ENCODE measurements at regions not wholly inside any gene's neighbourhood (a gene's known extent, or its start where the extent isn't known, plus 50 kb on each side); places are given as distances from the start of the nearest gene placed in this dataset.

DNA sequence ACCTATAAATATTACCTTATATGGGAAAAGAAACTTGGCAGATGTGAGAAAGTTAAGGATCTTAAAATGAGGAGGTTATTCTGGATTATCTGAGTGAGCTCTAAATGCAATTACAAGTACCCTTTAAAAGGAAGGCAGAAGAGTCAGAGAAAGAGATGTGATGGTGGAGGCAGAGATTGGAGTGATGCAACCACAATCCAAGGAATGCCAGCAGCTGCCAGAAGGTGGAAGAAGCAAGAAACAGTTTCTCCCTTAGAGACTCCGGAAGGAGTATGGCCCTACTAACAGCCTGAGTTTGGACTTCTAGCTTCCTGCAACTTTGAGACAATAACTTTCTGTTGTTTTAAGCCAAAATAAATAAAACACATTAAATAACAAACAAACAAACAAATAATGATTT lies 108.7 kb upstream of the PRLR start:
- DNase-seq: no peak
- in situ Hi-C loops (cut with HindIII; ENCODE audit: low pct_ligation_motif_present, low pct_unique_long_range_greater_than_20kb, low sequenced_read_pairs): no loop called here

- in situ Hi-C loops (cut with HindIII; ENCODE audit: low pct_ligation_motif_present, low pct_unique_long_range_greater_than_20kb, low sequenced_read_pairs): no loop called here
- no peak for DNase-seq
Observed at GRCh38 chr5:35338157-35338453, 107.8 kb upstream of the PRLR start.

GRCh38 chr5:35337340-35338156 lies 107.3 kb upstream of the PRLR start:
- in situ Hi-C loops (cut with HindIII; ENCODE audit: low pct_ligation_motif_present, low pct_unique_long_range_greater_than_20kb, low sequenced_read_pairs): no loop called here
- DNase-seq: no peak

- no peak for DNase-seq
- in situ Hi-C loops (cut with HindIII; ENCODE audit: low pct_ligation_motif_present, low pct_unique_long_range_greater_than_20kb, low sequenced_read_pairs): no loop called here
Observed at GRCh38 chr5:35336230-35336629, 105.9 kb upstream of the PRLR start.

- in situ Hi-C loops (cut with HindIII; ENCODE audit: low pct_ligation_motif_present, low pct_unique_long_range_greater_than_20kb, low sequenced_read_pairs): no loop called here
Observed at GRCh38 chr5:35335752-35336151, 105.5 kb upstream of the PRLR start.

GRCh38 chr5:35333366-35333765 lies 103.1 kb upstream of the PRLR start:
- in situ Hi-C loops (cut with HindIII; ENCODE audit: low pct_ligation_motif_present, low pct_unique_long_range_greater_than_20kb, low sequenced_read_pairs): no loop called here
- no peak for DNase-seq

More at GRCh38 chr5:35335752-35336151, 105.5 kb upstream of the PRLR start:
- DNase-seq: no peak

DNA sequence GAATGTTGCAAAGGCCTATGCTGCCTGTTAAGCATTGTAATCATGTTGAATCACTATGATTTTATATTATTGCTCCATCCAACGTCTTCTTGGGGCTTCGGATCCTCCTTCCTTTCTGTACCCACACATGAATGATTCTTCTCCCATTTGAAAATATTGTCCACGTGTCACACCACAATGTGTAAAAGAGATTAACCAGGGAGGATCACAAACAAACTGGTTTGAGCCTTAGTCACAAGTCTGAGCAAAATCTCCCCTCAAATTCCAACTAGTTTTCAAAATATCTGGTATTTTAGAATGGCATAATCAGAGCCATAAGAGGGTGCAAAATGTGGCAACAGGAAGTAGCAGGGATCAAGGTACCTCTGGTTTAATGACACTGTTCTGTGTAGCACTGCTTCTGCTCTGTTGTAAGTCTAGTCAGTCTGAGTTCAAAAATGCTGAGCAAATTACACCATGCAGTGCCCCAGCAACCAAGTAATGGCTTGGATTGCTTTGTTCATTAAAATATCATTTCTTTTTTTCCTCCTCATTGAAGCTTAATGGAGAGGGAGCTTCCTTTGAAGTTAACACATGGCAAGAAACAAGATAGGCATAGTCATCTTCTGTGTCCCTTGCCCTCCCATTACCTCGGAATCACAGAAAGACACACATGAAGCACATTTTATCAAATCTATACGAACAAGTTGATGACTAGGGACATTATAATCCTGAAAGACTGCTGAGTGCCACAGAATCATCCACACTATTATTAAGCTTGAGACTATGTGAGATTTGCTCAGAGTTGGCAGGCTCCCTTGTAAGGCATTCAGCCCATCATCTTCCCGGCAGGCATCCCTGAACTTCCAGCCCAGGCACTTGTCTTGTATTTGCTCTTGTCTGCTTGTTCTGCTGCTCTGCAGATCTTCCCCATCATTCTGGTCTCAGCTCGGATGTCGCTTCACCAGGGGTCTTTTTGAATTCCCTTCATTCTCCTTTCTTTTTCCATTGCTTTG lies 102.0 kb upstream of the PRLR start:
- in situ Hi-C loops (cut with HindIII; ENCODE audit: low pct_ligation_motif_present, low pct_unique_long_range_greater_than_20kb, low sequenced_read_pairs): no loop called here
- no peak for DNase-seq

- no peak for DNase-seq
- in situ Hi-C loops (cut with HindIII; ENCODE audit: low pct_ligation_motif_present, low pct_unique_long_range_greater_than_20kb, low sequenced_read_pairs): no loop called here
Observed at GRCh38 chr5:35325836-35326235, 95.5 kb upstream of the PRLR start.

DNA sequence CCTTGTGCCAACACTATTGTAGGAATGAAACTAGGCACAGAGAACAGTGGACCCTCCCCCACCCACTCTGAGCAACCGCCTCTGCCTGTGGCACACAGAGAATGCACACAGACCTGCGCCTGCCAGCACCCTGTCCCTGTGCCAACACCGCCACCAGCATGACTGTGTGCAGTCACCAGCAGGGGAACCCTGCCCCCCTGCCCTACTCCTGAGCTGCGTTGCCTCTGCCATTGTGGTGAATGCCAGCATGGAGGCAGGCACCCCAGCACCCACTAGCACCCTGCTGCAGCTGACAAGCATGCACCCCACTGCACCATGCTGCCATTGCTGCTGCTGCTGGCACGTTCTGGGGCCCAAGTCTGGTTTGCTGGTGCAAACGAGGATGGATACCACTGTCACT lies 94.4 kb upstream of the PRLR start:
- DNase-seq: no peak
- in situ Hi-C loops (cut with HindIII; ENCODE audit: low pct_ligation_motif_present, low pct_unique_long_range_greater_than_20kb, low sequenced_read_pairs): no loop called here

DNA sequence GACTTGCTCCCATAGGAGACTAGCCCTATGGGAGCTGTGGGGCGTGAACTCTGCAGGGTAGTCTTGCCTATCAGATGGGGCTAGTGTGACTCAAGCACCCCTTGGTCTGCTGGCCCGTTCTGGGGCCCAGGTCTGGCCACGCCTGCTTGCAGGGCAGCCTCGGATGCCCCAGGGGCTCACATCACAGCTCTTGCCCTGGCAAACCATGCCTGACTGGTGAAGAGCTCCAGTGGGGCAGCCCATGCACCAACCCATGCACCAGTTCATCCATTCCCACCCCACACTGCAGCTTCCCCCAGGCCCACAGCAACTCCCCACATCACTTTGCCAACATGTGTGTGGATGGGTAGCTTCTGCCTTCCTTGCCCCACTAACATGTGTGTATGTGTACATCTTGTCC lies 93.9 kb upstream of the PRLR start:
- in situ Hi-C loops (cut with HindIII; ENCODE audit: low pct_ligation_motif_present, low pct_unique_long_range_greater_than_20kb, low sequenced_read_pairs): no loop called here
- no peak for DNase-seq

- in situ Hi-C loops (cut with HindIII; ENCODE audit: low pct_ligation_motif_present, low pct_unique_long_range_greater_than_20kb, low sequenced_read_pairs): no loop called here
- no peak for DNase-seq
Observed at GRCh38 chr5:35320029-35320428, 89.7 kb upstream of the PRLR start.

- DNase-seq: no peak
- in situ Hi-C loops (cut with HindIII; ENCODE audit: low pct_ligation_motif_present, low pct_unique_long_range_greater_than_20kb, low sequenced_read_pairs): no loop called here
Observed at GRCh38 chr5:35319333-35320002, 89.2 kb upstream of the PRLR start.

DNA sequence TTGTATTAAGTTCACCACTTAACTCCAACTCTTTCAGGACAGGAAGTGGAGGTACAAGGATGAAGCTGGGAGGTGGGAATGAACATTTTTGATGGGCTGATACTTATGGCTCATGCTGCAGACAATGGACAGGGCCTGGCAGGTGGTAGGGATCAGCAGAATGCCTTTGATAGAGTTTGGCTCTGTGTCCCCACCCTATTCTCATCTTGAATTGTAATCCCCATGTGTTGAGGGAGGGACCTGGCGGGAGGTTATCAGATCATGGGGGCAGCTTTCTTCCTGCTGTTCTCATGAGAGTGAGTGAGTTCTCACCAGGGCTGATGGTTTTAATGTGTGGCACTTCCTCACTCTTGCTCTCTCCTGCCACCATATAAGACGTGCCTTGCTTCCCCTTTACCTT lies 87.3 kb upstream of the PRLR start:
- in situ Hi-C loops (cut with HindIII; ENCODE audit: low pct_ligation_motif_present, low pct_unique_long_range_greater_than_20kb, low sequenced_read_pairs): no loop called here
- no peak for DNase-seq

- no peak for DNase-seq
- in situ Hi-C loops (cut with HindIII; ENCODE audit: low pct_ligation_motif_present, low pct_unique_long_range_greater_than_20kb, low sequenced_read_pairs): no loop called here
Observed at GRCh38 chr5:35316611-35317274, 86.5 kb upstream of the PRLR start.

DNA sequence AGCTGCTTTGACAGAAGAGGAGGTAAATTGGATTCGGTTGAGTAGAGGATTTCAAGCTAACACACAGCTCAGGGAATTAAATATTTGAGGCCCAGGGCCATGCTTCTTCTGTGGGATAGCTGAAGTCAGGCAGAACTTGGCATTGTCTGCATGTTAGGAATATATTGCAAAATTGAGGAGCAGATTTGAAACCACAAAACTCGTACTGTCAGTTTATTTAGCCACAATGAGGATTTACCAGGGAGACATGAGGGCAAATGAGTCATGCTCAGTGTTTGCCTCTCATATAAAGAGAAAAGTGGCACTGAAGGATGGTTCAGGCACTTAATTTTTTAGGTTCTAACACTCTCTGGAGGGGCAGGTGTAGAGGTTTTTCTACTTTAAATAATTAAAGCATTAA lies 83.0 kb upstream of the PRLR start:
- DNase-seq: no peak
- in situ Hi-C loops (cut with HindIII; ENCODE audit: low pct_ligation_motif_present, low pct_unique_long_range_greater_than_20kb, low sequenced_read_pairs): no loop called here

- no peak for DNase-seq
- in situ Hi-C loops (cut with HindIII; ENCODE audit: low pct_ligation_motif_present, low pct_unique_long_range_greater_than_20kb, low sequenced_read_pairs): no loop called here
Observed at GRCh38 chr5:35312267-35312666, 82.0 kb upstream of the PRLR start.

DNA sequence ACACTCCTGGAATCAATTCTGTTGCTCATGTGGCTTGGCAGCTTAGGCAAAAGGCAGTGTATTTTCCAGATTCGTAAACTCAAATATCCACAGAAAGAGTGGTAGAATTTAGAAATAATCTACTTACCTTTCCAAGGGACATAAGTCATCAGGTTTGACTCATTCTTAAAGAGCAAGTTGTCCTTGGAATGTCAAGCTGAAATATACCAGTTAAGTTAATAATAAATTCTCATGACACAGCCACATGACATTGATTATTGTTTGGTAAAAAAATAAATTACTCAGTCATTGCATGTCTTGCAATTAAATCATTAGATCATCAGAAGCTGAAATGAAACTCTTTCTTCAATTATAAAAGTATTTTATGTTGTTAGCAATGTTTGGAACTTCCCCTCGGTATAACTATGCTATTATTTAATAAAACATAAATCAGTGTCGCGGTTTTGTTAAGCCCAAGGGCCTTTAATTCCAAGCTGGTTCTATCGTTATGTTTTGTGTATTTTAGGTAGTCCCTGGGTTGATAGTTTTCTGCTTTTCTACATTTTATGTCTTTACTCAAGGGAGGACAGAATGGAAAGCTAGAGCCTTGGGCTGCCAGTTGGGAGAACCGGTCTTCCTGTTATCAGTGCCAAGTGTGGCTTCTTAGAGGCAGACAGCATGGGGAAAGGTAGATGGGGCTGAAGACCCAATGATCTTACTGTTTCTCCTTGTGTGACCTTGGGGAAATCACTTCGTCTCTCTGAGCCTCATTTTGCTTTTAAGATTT lies 79.3 kb upstream of the PRLR start:
- in situ Hi-C loops (cut with HindIII; ENCODE audit: low pct_ligation_motif_present, low pct_unique_long_range_greater_than_20kb, low sequenced_read_pairs): no loop called here
- DNase-seq: no peak

- DNase-seq: no peak
- in situ Hi-C loops (cut with HindIII; ENCODE audit: low pct_ligation_motif_present, low pct_unique_long_range_greater_than_20kb, low sequenced_read_pairs): no loop called here
Observed at GRCh38 chr5:35308421-35308820, 78.1 kb upstream of the PRLR start.

All from ACHN (cell line).